ENCODE measurements at regions not wholly inside any gene's neighbourhood (a gene's known extent, or its start where the extent isn't known, plus 50 kb on each side); places are given as distances from the start of the nearest gene placed in this dataset.
A peak's percentile ranks its signal among the peaks of the same experiment; 100 is the strongest.

DNA sequence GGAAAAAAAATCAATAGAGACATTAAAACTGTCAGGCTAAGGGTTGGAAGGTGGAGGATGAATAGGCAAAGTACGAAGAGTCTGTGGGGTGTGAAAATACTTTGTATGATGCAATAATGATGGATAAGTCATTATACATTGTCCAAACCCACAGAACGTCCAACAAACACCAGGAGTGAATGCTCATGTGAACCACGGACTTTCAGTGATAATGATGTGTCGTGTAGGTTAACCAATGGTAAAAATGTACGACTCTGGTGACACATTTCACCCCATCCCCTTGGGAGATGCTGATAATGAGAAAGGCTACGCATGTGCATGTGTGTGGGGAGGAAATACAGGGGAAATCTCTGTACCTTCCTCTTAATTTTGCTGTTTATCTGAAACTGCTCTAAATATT is 665.2 kb downstream of the FAT4 start:
- Histone ChIP-seq H3K9ac (ENCODE audit: low read length) (no peak overlapping the region), H3K4me2 (ENCODE audit: low read length) (no peak overlapping the region), H3K36me3 (replicated peaks; ENCODE audit: low read depth, low read length) (no peaks in the 10 kb centered on the region), H3K4me1 (ENCODE audit: low read length) (peaks cover 3% of the 10 kb centered on the region; the same call in 1 of the 2 replicates), H3K27me3 (ENCODE audit: low read depth, low read length) (no peaks in the 10 kb centered on the region), H3K9me3 (ENCODE audit: insufficient read depth, low read length) (no peaks in the 10 kb centered on the region), H3K27ac (ENCODE audit: low read length) (no peak overlapping the region), H2AFZ (ENCODE audit: low read depth, low read length) (no peak overlapping the region), H3K79me2 (ENCODE audit: low read length) (no peaks in the 10 kb centered on the region), H4K20me1 (ENCODE audit: insufficient read depth, low read length) (no peaks in the 10 kb centered on the region), H3K4me3 (ENCODE audit: low read length) (no peak overlapping the region)
- no peak for TF ChIP-seq EZH2phosphoT487 (IDR thresholded peaks at IDR 0.05; ENCODE audit: low read depth)
- TF ChIP-seq, protein P1, sequence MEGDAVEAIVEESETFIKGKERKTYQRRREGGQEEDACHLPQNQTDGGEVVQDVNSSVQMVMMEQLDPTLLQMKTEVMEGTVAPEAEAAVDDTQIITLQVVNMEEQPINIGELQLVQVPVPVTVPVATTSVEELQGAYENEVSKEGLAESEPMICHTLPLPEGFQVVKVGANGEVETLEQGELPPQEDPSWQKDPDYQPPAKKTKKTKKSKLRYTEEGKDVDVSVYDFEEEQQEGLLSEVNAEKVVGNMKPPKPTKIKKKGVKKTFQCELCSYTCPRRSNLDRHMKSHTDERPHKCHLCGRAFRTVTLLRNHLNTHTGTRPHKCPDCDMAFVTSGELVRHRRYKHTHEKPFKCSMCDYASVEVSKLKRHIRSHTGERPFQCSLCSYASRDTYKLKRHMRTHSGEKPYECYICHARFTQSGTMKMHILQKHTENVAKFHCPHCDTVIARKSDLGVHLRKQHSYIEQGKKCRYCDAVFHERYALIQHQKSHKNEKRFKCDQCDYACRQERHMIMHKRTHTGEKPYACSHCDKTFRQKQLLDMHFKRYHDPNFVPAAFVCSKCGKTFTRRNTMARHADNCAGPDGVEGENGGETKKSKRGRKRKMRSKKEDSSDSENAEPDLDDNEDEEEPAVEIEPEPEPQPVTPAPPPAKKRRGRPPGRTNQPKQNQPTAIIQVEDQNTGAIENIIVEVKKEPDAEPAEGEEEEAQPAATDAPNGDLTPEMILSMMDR (IDR thresholded peaks at IDR 0.05; ENCODE audit: low read depth, low read length) = no peak

DNA sequence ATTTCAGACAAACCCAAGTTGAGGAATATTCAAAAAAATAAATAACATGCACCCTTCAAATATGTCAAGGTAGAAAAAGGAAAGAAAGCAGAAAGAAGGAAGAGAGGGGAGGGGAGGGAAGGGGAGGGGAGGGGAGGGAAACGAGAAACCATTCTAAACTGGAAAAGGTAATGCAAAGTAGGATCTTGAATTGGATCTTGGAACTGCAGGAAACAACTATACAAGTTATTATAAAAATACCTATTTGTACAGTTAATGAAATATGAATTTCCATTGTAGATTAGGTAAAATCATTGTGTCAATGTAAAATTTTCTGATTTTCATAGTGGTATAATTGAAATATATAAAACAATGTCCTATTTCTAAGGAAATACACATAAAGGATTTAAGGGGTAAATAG is 668.4 kb downstream of the FAT4 start:
- Histone ChIP-seq H3K4me3 (ENCODE audit: low read length) (no peak overlapping the region), H2AFZ (ENCODE audit: low read depth, low read length) (no peak overlapping the region), H3K27ac (ENCODE audit: low read length) (no peak overlapping the region), H3K4me2 (ENCODE audit: low read length) (no peak overlapping the region), H3K79me2 (ENCODE audit: low read length) (no peaks in the 10 kb centered on the region), H4K20me1 (ENCODE audit: insufficient read depth, low read length) (no peaks in the 10 kb centered on the region), H3K4me1 (ENCODE audit: low read length) (peaks cover 6% of the 10 kb centered on the region), H3K9ac (ENCODE audit: low read length) (no peak overlapping the region), H3K27me3 (ENCODE audit: low read depth, low read length) (no peaks in the 10 kb centered on the region), H3K36me3 (replicated peaks; ENCODE audit: low read depth, low read length) (no peaks in the 10 kb centered on the region), H3K9me3 (ENCODE audit: insufficient read depth, low read length) (no peaks in the 10 kb centered on the region)
- TF ChIP-seq EZH2phosphoT487 (IDR thresholded peaks at IDR 0.05; ENCODE audit: low read depth) = no peak
- TF ChIP-seq, protein P1 (IDR thresholded peaks at IDR 0.05; ENCODE audit: low read depth, low read length) = no peak

DNA sequence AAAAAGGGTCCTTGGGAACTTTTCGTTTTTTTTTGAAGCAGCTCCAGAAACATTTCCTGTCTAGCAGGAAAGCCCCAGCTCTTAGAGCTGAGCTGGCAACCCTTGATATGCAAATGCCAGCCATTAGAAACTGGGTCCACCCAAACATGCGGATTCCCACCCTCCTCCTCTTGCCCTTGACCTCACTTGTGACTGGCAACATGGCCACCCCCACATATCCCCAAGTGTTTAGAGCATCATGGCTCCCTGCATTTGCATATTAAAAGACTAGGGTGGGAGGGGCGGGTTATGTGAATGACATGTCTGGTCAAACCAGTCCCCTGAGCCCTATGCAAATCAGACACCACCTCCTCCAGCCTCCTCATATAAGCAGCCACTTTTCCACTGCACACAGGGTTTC is 671.1 kb downstream of the FAT4 start:
- no peaks in the 10 kb centered on the region for H3K27me3 ChIP-seq (ENCODE audit: low read depth, low read length)
- H3K9ac ChIP-seq (ENCODE audit: low read length) = no peak overlapping the region
- no peak overlapping the region for H3K4me3 ChIP-seq (ENCODE audit: low read length)
- H3K36me3 ChIP-seq (replicated peaks; ENCODE audit: low read depth, low read length) = no peaks in the 10 kb centered on the region
- TF ChIP-seq EZH2phosphoT487 (IDR thresholded peaks at IDR 0.05; ENCODE audit: low read depth) = no peak
- TF ChIP-seq, protein P1 (IDR thresholded peaks at IDR 0.05; ENCODE audit: low read depth, low read length) = no peak
- peak overlapping the region; percentile 25 for H3K4me2 ChIP-seq (ENCODE audit: low read length)
- H2AFZ ChIP-seq (ENCODE audit: low read depth, low read length) = peak overlapping the region; percentile 37
- H4K20me1 ChIP-seq (ENCODE audit: insufficient read depth, low read length) = no peaks in the 10 kb centered on the region
- H3K9me3 ChIP-seq (ENCODE audit: insufficient read depth, low read length) = no peaks in the 10 kb centered on the region
- H3K79me2 ChIP-seq (ENCODE audit: low read length) = no peaks in the 10 kb centered on the region
- no peak overlapping the region for H3K27ac ChIP-seq (ENCODE audit: low read length)
- peaks cover 6% of the 10 kb centered on the region for H3K4me1 ChIP-seq (ENCODE audit: low read length)

DNA sequence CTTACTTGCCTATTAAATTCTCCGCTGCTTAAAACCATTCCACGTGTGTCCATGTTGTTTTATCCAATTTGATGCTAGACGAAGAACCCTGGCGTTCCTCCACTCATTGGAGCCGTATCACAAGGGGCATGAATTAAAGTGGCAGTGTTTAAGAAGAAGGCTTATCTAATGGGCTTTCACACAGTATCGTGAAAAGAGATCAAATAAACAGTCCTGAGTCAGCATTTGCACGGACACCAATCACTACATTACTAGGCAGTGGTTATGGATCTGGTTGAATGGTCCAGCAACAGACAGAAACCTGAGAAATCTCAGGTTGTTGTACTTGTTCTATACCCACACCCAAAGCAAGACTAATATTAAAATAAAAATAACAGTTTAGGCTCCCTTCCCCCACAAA is 671.6 kb downstream of the FAT4 start:
- Histone ChIP-seq H3K27me3 (ENCODE audit: low read depth, low read length) (no peaks in the 10 kb centered on the region), H3K79me2 (ENCODE audit: low read length) (no peaks in the 10 kb centered on the region), H4K20me1 (ENCODE audit: insufficient read depth, low read length) (no peaks in the 10 kb centered on the region), H3K9ac (ENCODE audit: low read length) (no peak overlapping the region), H3K27ac (ENCODE audit: low read length) (no peak overlapping the region), H3K9me3 (ENCODE audit: insufficient read depth, low read length) (no peaks in the 10 kb centered on the region), H3K36me3 (replicated peaks; ENCODE audit: low read depth, low read length) (no peaks in the 10 kb centered on the region), H2AFZ (ENCODE audit: low read depth, low read length) (no peak overlapping the region), H3K4me3 (ENCODE audit: low read length) (no peak overlapping the region), H3K4me1 (ENCODE audit: low read length) (peaks cover 6% of the 10 kb centered on the region), H3K4me2 (ENCODE audit: low read length) (no peak overlapping the region)
- TF ChIP-seq EZH2phosphoT487 (IDR thresholded peaks at IDR 0.05; ENCODE audit: low read depth) = no peak
- TF ChIP-seq, protein P1 (IDR thresholded peaks at IDR 0.05; ENCODE audit: low read depth, low read length) = no peak
